Lung (tissue), 11 donors: ENCODE measurements at regions not wholly inside any gene's neighbourhood (a gene's known extent, or its start where the extent isn't known, plus 50 kb on each side); places are given as distances from the start of the nearest gene placed in this dataset.

ENCODE experiments used
- ATAC-seq: fragments of 200-7000 bp; cut with Tn5 transposase; one replicate; pipeline ENCODE4 v1.9.1; 2020; ENCODE audit warnings: moderate number of reproducible peaks; ENCODE audit not compliant: insufficient read depth, low FRiP score
- DNase-seq, 3 donors: peaks; one replicate each; pipeline ENCODE4 v3.0.0-alpha.2; 2013 to 2017
- H3K27ac ChIP-seq, 2 donors: one replicate each; pipeline ENCODE4 v1.5.1; 2013; ENCODE audit warnings: mild to moderate bottlenecking in 2 of 2, moderate library complexity in 2 of 2, control low read depth in 1 of 2, inconsistent platforms in 1 of 2, low read depth in 1 of 2, low read length in 1 of 2
- H3K27me3 ChIP-seq, 3 donors: one replicate each; pipeline ENCODE4 v1.5.1; 2013; ENCODE audit warnings: low read length in 2 of 3; ENCODE audit not compliant: control insufficient read depth in 3 of 3, insufficient read depth in 3 of 3
- H3K36me3 ChIP-seq, 4 donors: one replicate each; pipeline ENCODE4 v1.5.1; 2013; ENCODE audit warnings: low read length in 4 of 4, mild to moderate bottlenecking in 1 of 4, moderate library complexity in 1 of 4; ENCODE audit not compliant: control insufficient read depth in 4 of 4, insufficient read depth in 4 of 4
- H3K4me1 ChIP-seq, 5 donors: one replicate each; pipeline ENCODE4 v1.5.1; 2013; ENCODE audit warnings: low read length in 5 of 5, mild to moderate bottlenecking in 2 of 5, moderate library complexity in 1 of 5; ENCODE audit not compliant: control insufficient read depth in 5 of 5, insufficient read depth in 5 of 5
- H3K4me3 ChIP-seq: one replicate; pipeline ENCODE4 v1.5.1; 2013; ENCODE audit warnings: mild to moderate bottlenecking, control low read depth, moderate library complexity
- H3K9ac ChIP-seq, 2 donors: one replicate each; pipeline ENCODE4 v1.5.1; 2013; ENCODE audit warnings: low read length in 2 of 2, control low read depth in 1 of 2; ENCODE audit not compliant: insufficient read depth in 1 of 2
- H3K9me3 ChIP-seq, 4 donors: one replicate each; pipeline ENCODE4 v1.5.1; 2013; ENCODE audit warnings: low read length in 3 of 4, mild to moderate bottlenecking in 1 of 4, moderate library complexity in 1 of 4; ENCODE audit not compliant: control insufficient read depth in 4 of 4, insufficient read depth in 3 of 4
- CTCF ChIP-seq: IDR thresholded peaks from 2 replicates; pipeline ENCODE4 v1.5.1; 2012; ENCODE audit warnings: mild to moderate bottlenecking; ENCODE audit errors: control extremely low read depth, extremely low read depth
- WGBS, 2 donors: extraction: QIAGEN DNeasy Blood & Tissue Kit; methylation state at CpG; one replicate each; pipeline ENCODE4 v1.1.7; 2013; 5-methylcytosine and 5-hydroxymethylcytosine counted together
- donor health status: control.
- donor health status: control.
- donor health status: Bipolar disorder and iron deficiency.
- donor health status: healthy.
- donor health status: DM: yes; HTN: yes; CAD: no.

GRCh38 chr3:31472479-31473390, 60.0 kb upstream of the STT3B start:
- H3K27me3 ChIP-seq, result no peaks in the 10 kb centered on the region
- no peak for ATAC-seq
- H3K4me1 ChIP-seq, result no peaks in the 10 kb centered on the region
- WGBS, 2 donors, result 85 to 87% methylated on average over 7 of the region's 7 CpGs
- no peak overlapping the region for H3K27ac ChIP-seq
- H3K36me3 ChIP-seq, result no peaks in the 10 kb centered on the region
- H3K4me3 ChIP-seq, result no peak overlapping the region
- H3K9me3 ChIP-seq, result no peaks in the 10 kb centered on the region
- no peak overlapping the region for H3K9ac ChIP-seq
- DNase-seq, result no peak
- no peak for TF ChIP-seq CTCF

GRCh38 chr3:31476209-31476608, 56.5 kb upstream of the STT3B start:
- no peak for ATAC-seq

GRCh38 chr3:31479431-31479830, 53.3 kb upstream of the STT3B start:
- Histone ChIP-seq H3K9me3 (peaks cover 0 to 6% (median 1%) of the 10 kb centered on the region in 4 donors), H3K4me3 (no peak overlapping the region), H3K36me3 (no peaks in the 10 kb centered on the region), H3K4me1 (peaks cover 0 to 6% (median 0%) of the 10 kb centered on the region in 5 donors), H3K9ac (no peak overlapping the region), H3K27ac (no peak overlapping the region), H3K27me3 (no peaks in the 10 kb centered on the region)
- DNase-seq (no peak), ATAC-seq (no peak)
- WGBS, 2 donors, result 53 to 99% methylated on average over 1 of the region's 1 CpG
- TF ChIP-seq CTCF, result no peak

More at GRCh38 chr3:31476209-31476608, 56.5 kb upstream of the STT3B start:
- no peak for DNase-seq
- Histone ChIP-seq H3K36me3 (no peaks in the 10 kb centered on the region), H3K4me1 (no peaks in the 10 kb centered on the region), H3K27ac (no peak overlapping the region), H3K27me3 (no peaks in the 10 kb centered on the region), H3K4me3 (no peak overlapping the region), H3K9ac (no peak overlapping the region), H3K9me3 (peaks cover 0 to 6% (median 1%) of the 10 kb centered on the region in 4 donors)
- 91 to 92% methylated on average over 4 of the region's 4 CpGs for WGBS, 2 donors
- no peak for TF ChIP-seq CTCF
